ENCODE measurements at regions not wholly inside any gene's neighbourhood (a gene's known extent, or its start where the extent isn't known, plus 50 kb on each side); places are given as distances from the start of the nearest gene placed in this dataset.

DNA sequence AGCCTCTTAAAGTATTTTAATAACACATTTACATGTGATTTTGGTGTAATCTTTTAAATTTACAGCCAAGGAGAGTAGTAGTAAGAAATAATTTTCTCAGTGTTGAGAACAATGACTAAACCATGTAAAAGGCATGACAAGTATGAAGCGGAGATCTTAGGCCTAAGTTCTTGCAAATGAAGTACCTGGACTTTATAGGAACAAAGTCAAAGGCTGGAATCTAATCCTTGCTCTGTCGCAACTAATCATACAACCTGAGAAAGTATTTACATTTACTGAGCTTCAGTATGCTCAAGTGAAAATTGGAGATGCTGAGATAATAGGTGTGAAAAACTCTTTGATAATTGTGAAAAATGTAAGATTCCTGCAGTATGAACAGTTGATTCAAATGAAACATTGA, 86.4 kb upstream of the VGLL3 start:
- no peaks in the 10 kb centered on the region for H3K27me3 ChIP-seq (ENCODE audit: insufficient read depth)
- no peaks in the 10 kb centered on the region for H3K4me1 Mint-ChIP-seq
- no peak overlapping the region for H3K27ac Mint-ChIP-seq
- TF ChIP-seq REST (IDR thresholded peaks at IDR 0.05; ENCODE audit: unreplicated experiment) (no peak), ZNF462 (CRISPR knock-in tag; IDR thresholded peaks at IDR 0.05) (no peak)
- no peak overlapping the region for H3K27ac ChIP-seq (ENCODE audit: low read depth)
- H2AFZ ChIP-seq, result no peak overlapping the region
- H3K4me2 ChIP-seq, result no peak overlapping the region
- H3K4me3 Mint-ChIP-seq, result no peak overlapping the region
- H3K9me2 ChIP-seq (ENCODE audit: insufficient read depth), result no peaks in the 10 kb centered on the region
- H3K4me3 ChIP-seq, result no peak overlapping the region
- H3F3A ChIP-seq (replicated peaks; ENCODE audit: low read depth), result no peaks in the 10 kb centered on the region
- DNase-seq (ENCODE audit: low spot score) (no peak), ATAC-seq (no peak)
- H3K27me3 Mint-ChIP-seq (ENCODE audit: insufficient read depth, low read depth, poor library complexity), result no peaks in the 10 kb centered on the region
- H3K9me3 Mint-ChIP-seq, result no peaks in the 10 kb centered on the region
- no peaks in the 10 kb centered on the region for H3K36me3 Mint-ChIP-seq (ENCODE audit: low read depth)
- no peaks in the 10 kb centered on the region for H3K4me1 ChIP-seq (ENCODE audit: insufficient read depth)
- no peaks in the 10 kb centered on the region for H3K79me2 ChIP-seq (replicated peaks; ENCODE audit: insufficient read depth)
- H4K20me1 ChIP-seq (replicated peaks; ENCODE audit: insufficient read depth), result no peaks in the 10 kb centered on the region
- no peaks in the 10 kb centered on the region for H3K36me3 ChIP-seq (ENCODE audit: insufficient read depth)

DNA sequence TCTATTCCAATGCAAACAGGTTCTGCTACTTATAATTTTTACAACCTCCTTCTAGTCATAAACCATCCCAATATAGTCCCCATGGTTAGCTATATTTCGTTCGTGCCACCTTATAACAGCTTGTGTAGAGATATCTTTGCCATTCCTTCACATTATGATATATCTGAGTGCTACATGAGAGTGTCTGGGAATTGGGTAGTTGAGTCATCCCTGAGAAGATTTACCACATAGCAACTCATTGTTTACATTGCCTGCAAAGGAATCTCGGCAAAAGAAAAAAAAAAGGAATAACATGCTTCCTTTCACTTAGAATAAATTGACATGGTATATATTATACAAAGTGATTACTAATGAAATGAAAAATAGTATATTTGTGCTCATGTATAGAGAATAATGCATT, 86.0 kb upstream of the VGLL3 start:
- Mint-ChIP-seq H3K27ac (no peak overlapping the region), H3K9me3 (no peaks in the 10 kb centered on the region)
- no peak overlapping the region for H3K4me2 ChIP-seq

More for the DNA sequence above, 86.0 kb upstream of the VGLL3 start:
- TF ChIP-seq REST (IDR thresholded peaks at IDR 0.05; ENCODE audit: unreplicated experiment), result no peak
- TF ChIP-seq STAT1 (IDR thresholded peaks at IDR 0.05; ENCODE audit: unreplicated experiment), result no peak
- no peaks in the 10 kb centered on the region for H3K36me3 ChIP-seq (ENCODE audit: insufficient read depth)
- no peaks in the 10 kb centered on the region for H3K4me1 ChIP-seq (ENCODE audit: insufficient read depth)
- H3K27me3 ChIP-seq (ENCODE audit: insufficient read depth), result no peaks in the 10 kb centered on the region
- H3F3A ChIP-seq (replicated peaks; ENCODE audit: low read depth), result no peaks in the 10 kb centered on the region
- Mint-ChIP-seq H3K36me3 (ENCODE audit: low read depth) (no peaks in the 10 kb centered on the region), H3K4me1 (no peaks in the 10 kb centered on the region), H3K27me3 (ENCODE audit: insufficient read depth, low read depth, poor library complexity) (no peaks in the 10 kb centered on the region), H3K4me3 (no peak overlapping the region)
- no peaks in the 10 kb centered on the region for H3K9me2 ChIP-seq (ENCODE audit: insufficient read depth)
- no peaks in the 10 kb centered on the region for H4K20me1 ChIP-seq (replicated peaks; ENCODE audit: insufficient read depth)
- H3K79me2 ChIP-seq (replicated peaks; ENCODE audit: insufficient read depth), result no peaks in the 10 kb centered on the region
- H2AFZ ChIP-seq, result no peak overlapping the region
- DNase-seq (ENCODE audit: low spot score), result no peak
- H3K27ac ChIP-seq (ENCODE audit: low read depth), result no peak overlapping the region
- no peak overlapping the region for H3K4me3 ChIP-seq
- no peak for ATAC-seq
